Activated T-helper 17 cell treated with anti-CD3 and anti-CD28 coated beads, Interleukin-2, amount 50 U/mL, for 72 hours (primary cell): ENCODE measurements at regions not wholly inside any gene's neighbourhood (a gene's known extent, or its start where the extent isn't known, plus 50 kb on each side); places are given as distances from the start of the nearest gene placed in this dataset.

ENCODE experiments used
- ATAC-seq: fragments of 150-1000 bp; cut with Tn5 transposase; replicated peaks from 2 replicates; pipeline ENCODE4 v1.10.0; 2021; ENCODE audit warnings: mild to moderate bottlenecking, moderate library complexity
- H3K27ac Mint-ChIP-seq: one replicate; pipeline ENCODE4 v1.8.0; 2022; ENCODE audit warnings: mixed read lengths
- H3K27me3 Mint-ChIP-seq: one replicate; pipeline ENCODE4 v1.8.0; 2022; ENCODE audit warnings: mixed read lengths
- H3K36me3 Mint-ChIP-seq: one replicate; pipeline ENCODE4 v1.8.0; 2022; ENCODE audit warnings: low read depth, mild to moderate bottlenecking, mixed read lengths
- H3K4me1 Mint-ChIP-seq: one replicate; pipeline ENCODE4 v1.8.0; 2022; ENCODE audit warnings: mixed read lengths
- H3K4me3 Mint-ChIP-seq: one replicate; pipeline ENCODE4 v1.8.0; 2022; ENCODE audit warnings: mild to moderate bottlenecking, mixed read lengths
- H3K9me3 Mint-ChIP-seq: one replicate; pipeline ENCODE4 v1.8.0; 2022; ENCODE audit warnings: mixed read lengths

DNA sequence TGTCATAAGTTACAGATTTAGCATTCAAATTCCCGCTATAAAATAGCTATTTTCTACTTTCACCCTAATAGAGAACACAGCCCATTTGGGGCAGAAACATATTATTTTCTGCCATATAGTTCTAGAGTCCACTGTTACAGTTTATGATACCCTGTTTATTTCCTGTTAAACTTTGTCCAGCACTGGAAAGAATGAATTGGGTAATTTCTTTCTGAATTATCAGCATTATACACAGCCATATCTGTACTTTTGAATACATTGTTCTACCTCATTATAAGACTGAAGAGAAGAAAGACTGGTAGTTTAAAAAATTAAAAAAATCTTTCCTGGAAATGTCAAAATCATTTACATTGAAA, 332.1 kb downstream of the DIRAS2 start:
- Mint-ChIP-seq H3K4me3 (no peak overlapping the region), H3K27ac (no peak overlapping the region), H3K27me3 (peaks cover 10% of the 10 kb centered on the region), H3K4me1 (no peaks in the 10 kb centered on the region), H3K9me3 (no peaks in the 10 kb centered on the region), H3K36me3 (no peaks in the 10 kb centered on the region)
- ATAC-seq: no peak

- peaks cover 8% of the 10 kb centered on the region for H3K27me3 Mint-ChIP-seq
- H3K4me1 Mint-ChIP-seq: no peaks in the 10 kb centered on the region
- H3K9me3 Mint-ChIP-seq: no peaks in the 10 kb centered on the region
- no peak overlapping the region for H3K4me3 Mint-ChIP-seq
- no peaks in the 10 kb centered on the region for H3K36me3 Mint-ChIP-seq
- no peak for ATAC-seq
- H3K27ac Mint-ChIP-seq: no peak overlapping the region
These were observed 330.8 kb downstream of the DIRAS2 start for GRCh38 chr9:90311811-90312210.

GRCh38 chr9:90322296-90322695, 320.3 kb downstream of the DIRAS2 start:
- Mint-ChIP-seq H3K4me3 (no peak overlapping the region), H3K9me3 (no peaks in the 10 kb centered on the region), H3K4me1 (no peaks in the 10 kb centered on the region), H3K27me3 (peaks cover 16% of the 10 kb centered on the region), H3K36me3 (no peaks in the 10 kb centered on the region), H3K27ac (no peak overlapping the region)
- ATAC-seq: no peak

DNA sequence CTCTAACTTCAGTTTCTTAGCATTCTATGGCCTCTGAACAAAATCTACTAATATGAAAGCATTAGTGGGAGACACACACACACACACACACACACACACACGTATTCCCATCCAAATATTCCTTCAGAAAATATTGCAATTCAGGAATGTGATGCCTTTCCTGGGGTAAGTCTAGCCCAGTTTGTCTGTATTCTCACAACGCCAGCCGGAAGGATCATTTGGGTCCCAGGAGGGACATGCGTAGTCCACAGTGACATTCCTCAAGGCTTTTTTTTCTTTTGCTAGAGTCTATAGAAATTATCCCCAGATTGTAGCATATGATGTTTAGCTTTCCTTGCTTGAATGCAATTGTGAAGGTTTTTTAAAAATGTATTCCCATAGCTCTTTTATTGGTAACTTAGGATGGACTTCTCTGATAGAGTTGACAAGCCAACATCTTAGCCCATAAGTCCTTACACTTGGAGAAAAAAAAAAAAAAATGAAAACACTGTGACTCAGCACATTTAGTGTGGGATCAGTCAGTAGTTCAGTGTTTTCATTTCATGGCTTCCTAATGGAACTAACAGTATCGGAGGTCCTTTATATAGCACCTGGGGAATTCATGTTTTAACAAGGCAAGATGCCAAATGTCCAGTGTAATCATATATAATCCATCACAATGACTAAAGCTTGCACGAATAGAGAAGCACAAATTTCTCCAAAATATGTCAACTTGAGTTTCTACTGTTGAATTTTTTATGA, 316.5 kb downstream of the DIRAS2 start:
- peaks cover 22% of the 10 kb centered on the region for H3K27me3 Mint-ChIP-seq
- no peak overlapping the region for H3K4me3 Mint-ChIP-seq
- no peak for ATAC-seq
- H3K27ac Mint-ChIP-seq: no peak overlapping the region
- no peaks in the 10 kb centered on the region for H3K9me3 Mint-ChIP-seq
- no peaks in the 10 kb centered on the region for H3K4me1 Mint-ChIP-seq
- no peaks in the 10 kb centered on the region for H3K36me3 Mint-ChIP-seq

DNA sequence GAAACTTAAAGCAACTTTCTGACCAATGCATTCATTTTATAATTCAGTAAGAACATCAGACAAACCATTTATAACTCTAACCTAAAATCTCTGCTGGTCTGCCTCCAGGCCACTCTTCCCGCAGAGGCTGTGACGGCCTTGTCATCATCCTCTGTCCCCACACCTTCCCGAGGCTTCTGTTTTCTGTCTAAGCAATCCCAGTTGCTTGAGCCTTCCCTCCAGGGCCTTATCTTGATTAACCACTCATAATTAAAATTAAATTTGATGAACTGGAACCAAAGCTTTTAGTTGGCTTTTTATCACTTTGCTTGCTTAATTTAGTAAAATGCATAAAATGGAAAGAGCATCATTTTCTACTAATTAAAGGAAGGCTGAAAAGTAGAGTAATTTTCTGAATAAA, 312.4 kb downstream of the DIRAS2 start:
- ATAC-seq: no peak
- Mint-ChIP-seq H3K27me3 (peaks cover 29% of the 10 kb centered on the region), H3K9me3 (no peaks in the 10 kb centered on the region), H3K36me3 (no peaks in the 10 kb centered on the region), H3K4me3 (no peak overlapping the region), H3K27ac (no peak overlapping the region), H3K4me1 (no peaks in the 10 kb centered on the region)

GRCh38 chr9:90331826-90332575, 310.6 kb downstream of the DIRAS2 start:
- H3K4me1 Mint-ChIP-seq: no peaks in the 10 kb centered on the region
- H3K4me3 Mint-ChIP-seq: no peak overlapping the region
- H3K9me3 Mint-ChIP-seq: no peaks in the 10 kb centered on the region
- H3K27ac Mint-ChIP-seq: no peak overlapping the region
- H3K36me3 Mint-ChIP-seq: no peaks in the 10 kb centered on the region
- H3K27me3 Mint-ChIP-seq: peaks cover 29% of the 10 kb centered on the region
- no peak for ATAC-seq

DNA sequence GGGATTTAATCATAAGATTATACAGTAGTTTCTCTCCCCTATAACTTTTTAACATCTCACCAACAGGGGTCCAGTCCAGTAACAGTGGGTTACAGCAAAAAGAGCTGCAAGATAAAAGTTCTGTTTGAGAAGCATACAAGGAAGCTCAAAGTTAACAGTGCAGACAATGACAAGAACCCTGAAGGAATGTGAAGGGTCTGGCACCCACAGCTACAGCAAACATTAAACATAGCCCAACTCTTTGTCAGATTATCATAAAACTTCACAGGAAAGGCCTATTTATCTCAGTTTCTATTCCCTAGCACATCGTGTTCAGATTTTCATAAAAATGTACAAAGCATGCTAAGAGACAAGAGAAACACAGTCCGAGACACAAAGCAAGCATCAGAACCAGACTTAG, 309.4 kb downstream of the DIRAS2 start:
- no peak for ATAC-seq

DNA sequence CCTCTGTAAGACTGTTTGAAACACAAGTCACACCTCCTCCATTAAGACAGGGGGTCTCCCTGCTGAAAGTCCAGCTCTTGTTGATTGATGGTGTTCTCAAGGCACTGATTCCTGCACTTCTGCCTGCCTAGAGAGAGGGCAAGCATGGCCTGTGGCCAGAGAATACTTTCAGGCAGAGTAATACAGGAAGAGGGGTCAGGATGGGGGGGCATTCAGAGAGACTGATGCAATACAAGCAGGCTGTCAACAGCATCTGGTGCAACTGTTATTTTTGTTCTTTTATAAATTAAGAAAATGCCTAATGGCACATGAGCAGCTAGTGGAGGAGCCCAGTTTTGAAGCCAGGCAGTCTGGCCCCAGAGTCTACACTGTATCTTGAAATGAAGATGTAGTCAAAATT, 302.2 kb downstream of the DIRAS2 start:
- Mint-ChIP-seq H3K4me3 (no peak overlapping the region), H3K4me1 (no peaks in the 10 kb centered on the region), H3K9me3 (no peaks in the 10 kb centered on the region), H3K36me3 (no peaks in the 10 kb centered on the region), H3K27me3 (peaks cover 20% of the 10 kb centered on the region), H3K27ac (no peak overlapping the region)
- no peak for ATAC-seq

More for the DNA sequence above, 309.4 kb downstream of the DIRAS2 start:
- no peaks in the 10 kb centered on the region for H3K4me1 Mint-ChIP-seq
- peaks cover 22% of the 10 kb centered on the region for H3K27me3 Mint-ChIP-seq
- no peaks in the 10 kb centered on the region for H3K9me3 Mint-ChIP-seq
- H3K4me3 Mint-ChIP-seq: no peak overlapping the region
- no peaks in the 10 kb centered on the region for H3K36me3 Mint-ChIP-seq
- no peak overlapping the region for H3K27ac Mint-ChIP-seq

DNA sequence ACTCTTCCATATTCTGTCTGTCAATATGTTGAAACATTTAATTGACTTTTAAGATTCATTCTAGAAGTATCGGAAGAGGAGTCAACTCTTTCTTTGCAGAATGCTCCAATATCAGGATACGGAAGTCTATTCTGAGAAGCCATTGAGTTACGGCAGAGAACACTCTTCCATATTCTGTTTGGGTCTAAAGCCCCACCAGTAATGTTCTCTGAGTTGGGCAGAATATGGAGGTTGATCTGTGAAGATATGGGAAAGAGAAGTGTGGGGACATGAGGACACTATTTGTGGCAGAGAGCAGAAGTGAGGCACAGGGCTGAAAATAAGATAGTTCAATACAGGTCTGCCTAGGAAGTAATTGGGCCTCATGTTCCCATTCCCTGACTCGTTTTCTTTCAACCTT, 300.0 kb downstream of the DIRAS2 start:
- Mint-ChIP-seq H3K4me1 (no peaks in the 10 kb centered on the region), H3K4me3 (no peak overlapping the region), H3K27ac (no peak overlapping the region)

GRCh38 chr9:90343366-90343765, 299.3 kb downstream of the DIRAS2 start:
- Mint-ChIP-seq H3K4me1 (no peaks in the 10 kb centered on the region), H3K27ac (no peak overlapping the region), H3K27me3 (peaks cover 30% of the 10 kb centered on the region), H3K9me3 (no peaks in the 10 kb centered on the region), H3K4me3 (no peak overlapping the region), H3K36me3 (no peaks in the 10 kb centered on the region)
- ATAC-seq: no peak

More for the DNA sequence above, 300.0 kb downstream of the DIRAS2 start:
- H3K27me3 Mint-ChIP-seq: peaks cover 24% of the 10 kb centered on the region
- no peak for ATAC-seq
- H3K9me3 Mint-ChIP-seq: no peaks in the 10 kb centered on the region
- H3K36me3 Mint-ChIP-seq: no peaks in the 10 kb centered on the region

- H3K4me3 Mint-ChIP-seq: no peak overlapping the region
- no peaks in the 10 kb centered on the region for H3K9me3 Mint-ChIP-seq
- H3K27ac Mint-ChIP-seq: no peak overlapping the region
- peak; percentile 57 for ATAC-seq
- H3K4me1 Mint-ChIP-seq: no peaks in the 10 kb centered on the region
- H3K36me3 Mint-ChIP-seq: no peaks in the 10 kb centered on the region
- H3K27me3 Mint-ChIP-seq: peaks cover 30% of the 10 kb centered on the region
These were observed 298.6 kb downstream of the DIRAS2 start for GRCh38 chr9:90343991-90344390.

DNA sequence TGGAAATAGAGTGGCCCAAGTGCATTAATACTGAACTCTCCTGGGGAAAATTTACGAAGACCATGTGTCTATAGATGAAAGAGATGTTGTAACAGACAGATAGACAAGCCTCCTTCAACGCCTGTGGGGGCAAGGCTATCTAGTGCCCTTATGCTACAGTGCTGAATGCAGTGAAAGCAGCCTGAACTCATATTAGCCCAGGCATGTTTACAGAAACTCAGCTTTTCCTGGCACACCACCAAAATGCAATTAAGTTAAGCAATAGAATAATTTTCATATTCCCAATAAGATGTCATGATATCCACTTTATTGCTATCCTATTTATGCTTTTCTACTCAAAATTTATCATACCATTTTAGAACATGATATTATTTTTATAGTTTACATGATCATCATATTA, 277.0 kb downstream of the DIRAS2 start:
- H3K4me3 Mint-ChIP-seq: no peak overlapping the region
- ATAC-seq: no peak
- no peaks in the 10 kb centered on the region for H3K9me3 Mint-ChIP-seq
- no peaks in the 10 kb centered on the region for H3K4me1 Mint-ChIP-seq
- H3K27me3 Mint-ChIP-seq: peaks cover 18% of the 10 kb centered on the region
- no peaks in the 10 kb centered on the region for H3K36me3 Mint-ChIP-seq
- H3K27ac Mint-ChIP-seq: no peak overlapping the region

DNA sequence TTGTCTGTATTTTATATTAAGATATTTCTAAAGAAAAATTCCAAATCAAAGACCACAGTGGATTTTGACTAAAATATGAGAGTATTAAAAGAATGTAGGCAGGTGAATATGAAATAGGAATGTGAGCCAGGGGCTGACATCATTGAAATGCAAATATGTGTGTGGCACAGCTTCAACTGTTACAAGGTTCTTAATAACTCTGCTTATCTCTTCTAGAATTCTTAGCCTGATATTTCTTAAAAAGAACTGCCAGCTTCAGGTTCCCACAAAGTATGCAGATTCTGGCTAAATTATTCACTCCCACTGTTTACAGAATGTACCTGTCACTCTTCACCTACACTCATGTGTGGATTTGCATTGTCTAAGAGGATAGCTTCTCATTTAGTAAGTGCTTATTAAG, 274.4 kb downstream of the DIRAS2 start:
- Mint-ChIP-seq H3K4me1 (no peaks in the 10 kb centered on the region), H3K27me3 (peaks cover 26% of the 10 kb centered on the region), H3K4me3 (no peak overlapping the region), H3K36me3 (no peaks in the 10 kb centered on the region), H3K27ac (no peak overlapping the region), H3K9me3 (no peaks in the 10 kb centered on the region)
- no peak for ATAC-seq

DNA sequence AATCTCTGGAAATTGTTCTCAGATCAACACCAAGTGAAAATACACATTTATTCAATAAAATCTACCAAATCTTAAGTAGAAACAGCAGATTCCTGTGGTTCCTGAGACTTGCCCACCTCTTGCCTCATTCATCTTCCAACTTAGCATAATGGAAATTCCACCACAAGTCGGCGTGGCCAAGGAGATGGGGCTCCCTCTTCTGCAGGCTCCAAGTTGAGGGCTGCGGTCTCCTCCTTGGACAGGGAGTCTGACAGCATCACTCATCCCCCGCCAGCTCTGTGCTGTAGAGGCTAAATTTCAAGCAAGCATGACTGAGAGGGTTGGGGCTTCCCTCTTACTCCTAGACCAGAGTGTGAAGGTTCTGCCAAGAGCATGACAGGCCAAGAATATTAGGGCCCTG, 273.7 kb downstream of the DIRAS2 start:
- no peaks in the 10 kb centered on the region for H3K36me3 Mint-ChIP-seq
- H3K27ac Mint-ChIP-seq: no peak overlapping the region

DNA sequence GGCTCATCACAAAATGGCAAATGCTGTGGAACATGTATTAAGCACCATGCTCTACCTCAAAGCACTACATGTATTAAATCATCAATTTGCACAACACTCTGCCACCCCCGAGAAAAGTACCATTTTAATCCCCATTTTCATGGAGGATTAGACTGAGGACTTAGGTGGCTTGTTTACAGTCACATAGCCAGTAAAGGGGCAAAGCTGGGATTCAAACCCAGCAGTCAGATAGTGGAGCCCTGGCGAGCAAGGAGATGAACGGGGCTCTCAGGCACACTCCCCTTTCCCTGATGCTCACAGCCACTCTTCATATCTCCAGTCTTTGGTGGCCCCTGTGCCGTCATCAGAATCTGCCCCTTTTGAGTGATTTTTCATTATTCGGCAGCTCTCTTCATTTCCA, 262.9 kb downstream of the DIRAS2 start:
- Mint-ChIP-seq H3K9me3 (no peaks in the 10 kb centered on the region), H3K27ac (no peak overlapping the region)

More for the DNA sequence above, 273.7 kb downstream of the DIRAS2 start:
- H3K4me3 Mint-ChIP-seq: no peak overlapping the region
- no peak for ATAC-seq
- no peaks in the 10 kb centered on the region for H3K9me3 Mint-ChIP-seq
- H3K27me3 Mint-ChIP-seq: peaks cover 26% of the 10 kb centered on the region
- H3K4me1 Mint-ChIP-seq: no peaks in the 10 kb centered on the region

More for the DNA sequence above, 262.9 kb downstream of the DIRAS2 start:
- Mint-ChIP-seq H3K4me3 (no peak overlapping the region), H3K36me3 (no peaks in the 10 kb centered on the region), H3K27me3 (peaks cover 20% of the 10 kb centered on the region), H3K4me1 (no peaks in the 10 kb centered on the region)
- no peak for ATAC-seq
